ENCODE measurements at regions not wholly inside any gene's neighbourhood (a gene's known extent, or its start where the extent isn't known, plus 50 kb on each side); places are given as distances from the start of the nearest gene placed in this dataset.

- Histone ChIP-seq H3K27ac (ENCODE audit: low read depth, low read length) (no peak overlapping the region), H4K8ac (ENCODE audit: extremely low read depth, insufficient read depth, low read length) (no peak overlapping the region), H3K79me2 (ENCODE audit: control insufficient read depth in 1 of 2, insufficient read depth in 2 of 2, low read length in 2 of 2) (no peaks in the 10 kb centered on the region), H3K4me2 (ENCODE audit: insufficient read depth in 1 of 2, low read depth in 2 of 2, low read length in 2 of 2) (no peak overlapping the region), H3K23me2 (ENCODE audit: low read depth, low read length) (no peaks in the 10 kb centered on the region), H4K91ac (replicated peaks; ENCODE audit: insufficient read length, low read length) (no peak overlapping the region), H4K5ac (ENCODE audit: insufficient read length, low read depth, low read length) (no peak overlapping the region), H3K4me1 (replicated peaks in 1 of 4; ENCODE audit: control insufficient read depth in 3 of 4, insufficient read depth in 4 of 4, low read length in 3 of 4) (no peaks in the 10 kb centered on the region), H2BK12ac (ENCODE audit: low read depth, low read length) (no peak overlapping the region), H3K23ac (ENCODE audit: insufficient read length) (no peak overlapping the region), H2BK120ac (replicated peaks; ENCODE audit: low read depth, low read length) (no peak overlapping the region), H2AFZ (ENCODE audit: low read length) (no peak overlapping the region), H2BK5ac (ENCODE audit: low read depth, low read length) (no peak overlapping the region), H3K18ac (ENCODE audit: extremely low read depth, low read length) (no peak overlapping the region), H2AK5ac (ENCODE audit: low read depth, low read length) (no peak overlapping the region), H3K79me1 (ENCODE audit: low read depth, low read length) (no peaks in the 10 kb centered on the region), H3K9ac (replicated peaks in 1 of 4; ENCODE audit: extremely low read depth in 1 of 4, low read depth in 3 of 4, low read length in 3 of 4) (no peak overlapping the region), H4K20me1 (replicated peaks in 1 of 2; ENCODE audit: control insufficient read depth in 1 of 2, insufficient read depth in 2 of 2, low read length in 2 of 2) (no peaks in the 10 kb centered on the region), H3K56ac (replicated peaks; ENCODE audit: insufficient read length, low read depth, low read length) (no peak overlapping the region), H2BK20ac (ENCODE audit: low read length) (no peak overlapping the region), H3K14ac (ENCODE audit: insufficient read length) (no peak overlapping the region), H3K36me3 (ENCODE audit: control insufficient read depth in 2 of 4, insufficient read depth in 4 of 4, low read length in 3 of 4) (no peaks in the 10 kb centered on the region), H3K4ac (replicated peaks; ENCODE audit: insufficient read length, low read depth, low read length) (no peak overlapping the region), H3K9me3 (ENCODE audit: insufficient read depth in 2 of 2, low read depth in 1 of 2, low read length in 1 of 2) (no peaks in the 10 kb centered on the region), H3K27me3 (replicated peaks in 1 of 4; ENCODE audit: control insufficient read depth in 3 of 4, extremely low read depth in 1 of 4, insufficient read depth in 3 of 4, low read length in 3 of 4) (no peaks in the 10 kb centered on the region), H2BK15ac (ENCODE audit: low read length) (no peak overlapping the region), H3K4me3 (ENCODE audit: extremely low read depth in 1 of 4, insufficient read depth in 2 of 4, low read depth in 3 of 4, low read length in 4 of 4) (no peak overlapping the region)
- FAIRE-seq (no peak), DNase-seq (ENCODE audit: low read depth in 1 of 2, low spot score in 2 of 2) (no peak)
- CTCF ChIA-PET (ENCODE audit: partially characterized antibody): interaction anchor here (1.6 kb wide), 1 partner anchor 20 kb away, joined by 6 read pairs; no protein-coding TSS in a partner anchor
- WGBS, 2 experiments (ENCODE audit: extremely low coverage in 1 of 2, insufficient coverage in 1 of 2, insufficient read length in 1 of 2, insufficient replicate concordance in 2 of 2, low coverage in 1 of 2, low lambda C conversion rate in 2 of 2, missing lambda C conversion rate in 1 of 2): 93% methylated on average over 1 of the region's 1 CpG; no CpG with 5 or more reads in 1 of the 2 experiments
- POLR2A ChIA-PET (ENCODE audit: partially characterized antibody): no interaction called here
- no peak for TF ChIP-seq SUZ12 (IDR thresholded peaks at IDR 0.05; ENCODE audit: low read length)
- no peak for TF ChIP-seq CHD1 (IDR thresholded peaks at IDR 0.05; ENCODE audit: low read depth, low read length)
- no peak for TF ChIP-seq POLR2A (IDR thresholded peaks at IDR 0.05; ENCODE audit: control extremely low read depth in 1 of 2, low read depth in 2 of 2, low read length in 2 of 2)
- no peak for TF ChIP-seq KDM5A (IDR thresholded peaks at IDR 0.05; ENCODE audit: low read length)
- TF ChIP-seq NANOG (IDR thresholded peaks at IDR 0.05; ENCODE audit: insufficient read depth, low read depth, low read length, poor library complexity, severe bottlenecking): no peak
These were observed 87.6 kb upstream of the COL21A1 start for GRCh38 chr6:56334937-56335336.
